Glomerular endothelial cell (primary cell): ENCODE measurements at regions not wholly inside any gene's neighbourhood (a gene's known extent, or its start where the extent isn't known, plus 50 kb on each side); places are given as distances from the start of the nearest gene placed in this dataset.
"Not testable (repeated sequence)": the region's sequence is repeated elsewhere in the genome, so short reads cannot be mapped to it uniquely, and the experiment has no call there.

Experiments
- DNase-seq: peaks from one replicate; pipeline ENCODE4 v3.0.0-alpha.2; 2011; ENCODE audit warnings: low read depth, low spot score; ENCODE audit errors: extremely low read depth

DNA sequence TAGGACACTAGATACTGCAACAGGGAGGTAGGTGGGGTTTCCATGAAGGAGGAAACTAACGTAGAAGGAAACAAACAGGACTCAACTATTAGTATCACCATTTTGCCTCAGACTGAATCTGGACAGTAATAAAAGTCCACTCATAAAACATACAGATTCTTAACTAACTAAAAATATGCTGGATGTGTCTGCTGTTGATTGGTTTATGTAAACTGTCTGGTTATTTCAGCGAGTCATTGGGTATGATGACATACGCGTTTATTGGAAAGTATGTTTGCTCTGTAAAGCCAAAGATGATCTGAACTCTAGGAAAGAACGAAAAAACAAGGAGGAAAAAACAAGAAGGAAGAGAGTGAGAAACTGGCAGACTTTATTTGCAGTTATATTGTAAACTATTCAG, 1816.1 kb upstream of the LRRTM1 start:
- DNase-seq, result no peak

DNA sequence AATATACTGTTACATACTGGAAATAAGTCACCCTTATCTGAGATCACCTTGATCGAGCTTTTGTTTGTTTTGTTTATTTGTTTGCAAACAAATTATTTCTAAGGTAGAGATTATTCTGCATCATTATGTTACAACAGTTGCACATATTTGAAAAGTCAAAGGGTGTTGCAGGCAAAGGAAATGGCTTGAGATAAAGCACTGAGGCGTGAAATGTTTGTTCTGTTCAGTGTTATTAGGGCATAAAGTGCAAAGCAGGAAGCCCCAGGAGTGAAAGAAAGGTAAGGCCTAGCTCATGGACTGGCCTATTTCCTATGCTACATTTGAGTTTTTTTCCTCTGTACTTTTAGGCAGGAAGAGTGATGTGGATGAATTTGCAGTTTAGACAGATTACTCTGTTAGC, 1815.6 kb upstream of the LRRTM1 start:
- DNase-seq, result no peak

DNA sequence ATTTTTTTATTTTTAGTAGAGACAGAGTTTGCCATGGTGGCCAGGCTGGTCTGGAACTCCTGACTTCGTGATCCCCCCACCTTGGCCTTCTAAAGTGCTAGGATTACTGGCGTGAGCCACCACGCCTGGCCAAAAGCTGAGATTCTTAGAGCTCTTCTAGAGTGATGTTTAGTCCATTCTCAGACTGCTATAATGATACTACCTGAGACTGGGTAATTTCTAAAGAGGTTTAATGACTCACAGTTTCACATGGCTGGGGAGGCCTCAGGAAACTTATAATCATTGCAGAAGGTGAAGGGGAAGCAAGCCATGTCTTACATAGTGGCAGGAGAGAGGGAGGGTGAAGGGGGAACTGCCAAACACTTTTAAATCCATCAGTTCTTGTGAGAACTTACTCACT, 1804.9 kb upstream of the LRRTM1 start:
- DNase-seq, result no peak

DNA sequence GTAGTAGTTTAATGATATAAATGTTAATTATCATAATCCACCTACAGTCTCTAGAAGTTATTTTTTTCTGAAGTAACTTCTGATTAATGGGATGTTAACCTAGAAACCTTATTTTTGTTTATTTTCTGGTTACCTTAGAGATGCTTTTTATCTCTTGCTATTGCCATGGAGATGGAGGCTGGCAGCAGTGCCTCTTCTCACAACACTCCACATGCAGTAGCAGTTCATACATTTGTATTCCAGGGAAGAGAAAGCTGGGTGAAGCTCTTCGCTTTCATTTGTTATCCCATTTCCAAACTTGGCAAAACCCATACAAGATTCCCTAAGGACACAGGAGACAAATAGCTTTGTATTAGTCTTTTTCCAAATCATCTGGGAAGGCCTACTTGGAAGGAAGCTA, 1794.1 kb upstream of the LRRTM1 start:
- no peak for DNase-seq

DNA sequence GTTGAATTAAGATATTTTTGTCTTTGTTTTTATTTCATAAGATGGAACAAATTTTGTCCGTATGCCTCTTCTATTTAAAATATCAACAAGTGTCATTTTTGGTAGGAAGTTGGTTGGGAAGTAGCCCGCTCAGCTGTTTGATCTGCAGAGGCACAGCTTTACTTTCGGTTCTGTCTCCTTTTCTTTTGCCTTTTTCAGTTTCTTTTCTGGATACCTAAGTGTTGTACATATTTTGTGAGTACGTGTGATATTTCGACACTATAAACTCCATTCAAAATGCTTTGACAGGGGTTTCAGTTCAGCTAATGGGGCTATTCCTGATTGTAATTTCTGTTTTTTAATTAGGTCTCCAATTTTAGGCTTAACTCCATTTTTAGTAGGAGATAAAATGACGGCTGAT, 1785.0 kb upstream of the LRRTM1 start:
- no peak for DNase-seq

DNA sequence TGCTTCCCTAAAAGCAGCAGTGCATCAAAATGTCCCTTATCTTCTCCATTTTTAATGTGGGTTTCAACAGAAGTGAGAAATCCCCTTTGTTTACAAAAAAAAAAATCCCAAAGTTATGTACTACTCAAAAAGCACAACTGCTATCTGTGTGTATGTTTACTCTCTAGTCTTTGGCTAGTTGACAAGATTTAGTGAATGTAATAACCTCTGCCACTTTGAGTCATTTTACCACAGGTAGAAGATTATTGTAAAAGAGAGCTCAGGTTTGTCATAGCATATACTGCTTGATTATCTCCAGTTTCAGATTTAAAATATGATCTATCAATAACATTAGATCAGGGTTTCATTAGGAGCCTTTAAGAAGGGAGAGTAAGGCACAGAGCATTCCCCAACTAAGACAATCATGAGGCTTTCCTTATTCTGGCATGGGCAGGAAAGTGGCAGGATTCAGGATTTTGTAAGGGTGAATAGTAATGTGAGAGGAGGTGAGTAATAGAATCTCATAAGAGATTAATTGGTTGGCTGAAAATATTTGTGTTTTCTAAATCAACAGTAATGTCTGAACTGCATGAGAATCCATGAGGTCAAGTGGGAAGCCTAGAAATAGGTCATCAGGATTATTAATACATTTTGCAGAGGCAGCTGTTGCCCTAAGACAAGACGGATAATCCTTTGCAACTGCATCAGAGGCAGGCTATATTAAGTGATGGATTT, 1780.3 kb upstream of the LRRTM1 start:
- DNase-seq, result no peak

DNA sequence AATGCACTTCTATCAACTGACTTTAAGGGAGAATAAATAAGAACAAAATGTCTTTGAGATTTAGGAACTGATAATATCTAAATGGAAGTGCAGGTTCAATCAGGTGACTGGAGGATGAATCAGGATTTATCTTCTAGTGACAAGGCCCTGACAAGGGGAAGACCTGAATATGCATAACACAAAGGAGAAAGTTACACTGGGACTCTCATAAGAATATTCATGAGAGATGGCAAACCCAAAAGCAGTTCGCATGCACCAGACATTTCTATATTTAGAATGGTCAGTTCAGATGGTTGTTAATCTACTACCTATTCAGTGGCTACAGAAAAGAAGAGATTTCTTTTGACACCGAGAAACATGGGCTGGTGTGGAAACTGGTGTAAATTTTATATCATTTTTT, 1771.3 kb upstream of the LRRTM1 start:
- DNase-seq, result no peak

DNA sequence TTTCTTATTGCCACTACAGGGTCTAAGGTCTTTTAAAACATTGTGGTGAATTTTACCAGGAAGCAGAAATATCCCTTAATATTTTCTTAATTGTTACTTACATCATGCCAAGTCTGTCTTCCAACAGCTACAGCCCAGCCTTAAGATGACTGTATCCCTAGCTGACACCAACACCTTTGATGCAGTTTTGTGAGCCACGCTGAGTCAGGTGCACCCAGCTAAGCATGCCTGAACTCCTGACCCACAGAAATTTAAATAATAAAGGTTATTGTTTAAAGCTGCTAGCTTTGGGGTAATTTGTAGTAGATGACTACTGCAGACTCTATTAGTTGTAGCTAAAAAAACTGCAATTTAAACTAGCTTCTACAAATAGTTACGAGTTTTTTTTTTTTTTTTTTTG, 1757.9 kb upstream of the LRRTM1 start:
- no peak for DNase-seq

DNA sequence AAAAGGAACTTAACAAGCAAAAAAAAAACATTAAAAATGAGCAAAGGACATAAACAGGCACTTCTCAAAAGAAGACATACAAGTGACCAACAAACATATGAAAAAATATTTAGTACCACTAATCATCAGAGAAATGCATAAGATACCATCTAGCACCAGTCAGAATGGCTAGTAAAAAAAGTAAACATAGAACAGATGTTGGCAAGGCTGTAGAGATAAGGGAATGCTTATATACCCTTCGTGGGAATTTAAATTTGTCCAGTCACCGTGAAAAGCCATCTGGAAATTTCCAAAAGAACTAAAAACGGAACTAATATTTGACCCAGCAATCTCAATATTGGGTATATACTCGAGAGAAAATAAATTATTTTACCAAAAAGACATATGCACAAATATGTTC, 1751.3 kb upstream of the LRRTM1 start:
- no peak for DNase-seq

DNA sequence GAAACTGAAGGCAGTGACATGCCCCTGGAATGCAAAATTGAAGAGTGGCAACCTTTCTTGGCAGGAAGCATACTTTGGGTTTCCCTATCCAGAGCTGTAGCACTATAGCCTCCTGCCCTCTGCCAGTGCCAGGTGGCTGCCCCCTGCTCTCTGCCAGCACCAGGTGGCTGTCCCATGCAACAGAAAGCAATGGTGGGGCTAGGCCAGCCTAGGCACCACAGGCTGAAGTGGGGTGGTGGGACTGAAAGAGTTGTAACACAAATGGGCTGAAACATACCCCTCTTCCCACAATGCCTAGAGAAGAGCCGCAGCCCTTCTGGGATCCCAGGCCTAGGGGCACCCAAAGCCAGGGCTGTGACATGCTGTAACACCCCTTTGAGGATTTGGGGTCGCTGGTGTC, 1739.3 kb upstream of the LRRTM1 start:
- DNase-seq, result no peak

DNA sequence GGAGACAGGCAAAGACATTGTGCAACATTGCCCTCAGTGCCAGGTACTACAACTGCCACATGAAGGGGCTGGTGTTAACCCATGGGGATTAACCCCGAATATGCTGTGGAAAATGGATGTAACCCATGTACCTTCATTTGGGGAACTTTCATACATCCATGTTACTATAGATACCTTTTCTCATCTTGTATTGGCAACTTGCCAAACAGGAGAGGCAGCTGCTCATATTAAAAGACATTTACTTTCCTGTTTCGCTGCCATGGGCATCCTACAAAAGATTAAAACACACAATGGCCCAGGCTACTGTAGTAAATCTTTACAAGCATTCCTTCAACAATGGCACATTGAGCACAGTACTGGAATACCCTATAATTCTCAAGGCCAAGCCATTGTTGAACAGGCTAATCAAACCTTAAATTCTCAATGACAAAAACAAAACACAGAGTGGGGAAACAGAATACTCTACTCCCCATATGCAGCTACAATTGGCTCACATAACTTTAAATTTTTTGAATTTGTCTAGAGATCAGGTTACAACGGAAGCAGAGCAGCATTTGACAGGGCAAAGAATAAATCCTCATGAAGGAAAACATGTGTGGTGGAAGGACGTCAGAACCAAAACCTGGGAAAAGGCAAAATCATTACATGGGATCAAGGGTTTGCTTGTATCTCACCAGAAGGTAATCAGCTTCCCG, 1723.5 kb upstream of the LRRTM1 start:
- DNase-seq, result no peak

DNA sequence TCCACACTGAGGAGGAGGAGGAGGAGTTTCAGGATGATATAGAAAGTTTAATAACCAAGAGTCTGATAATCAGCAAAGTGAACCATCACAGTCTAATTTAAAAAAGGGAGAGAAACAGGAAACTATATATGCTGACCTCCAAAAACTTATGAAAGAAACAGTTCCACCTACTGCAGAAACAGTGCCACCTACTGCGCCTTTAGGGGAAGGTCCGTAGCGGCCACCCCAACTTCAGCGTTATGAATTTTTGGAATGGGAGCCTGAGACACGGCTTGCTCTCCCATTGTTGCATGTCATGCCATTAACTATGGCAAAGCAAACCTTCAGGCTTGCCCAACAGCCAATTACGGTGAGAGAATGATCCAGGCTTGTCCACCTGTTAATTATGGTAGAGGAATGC, 1719.2 kb upstream of the LRRTM1 start:
- DNase-seq, result no peak

DNA sequence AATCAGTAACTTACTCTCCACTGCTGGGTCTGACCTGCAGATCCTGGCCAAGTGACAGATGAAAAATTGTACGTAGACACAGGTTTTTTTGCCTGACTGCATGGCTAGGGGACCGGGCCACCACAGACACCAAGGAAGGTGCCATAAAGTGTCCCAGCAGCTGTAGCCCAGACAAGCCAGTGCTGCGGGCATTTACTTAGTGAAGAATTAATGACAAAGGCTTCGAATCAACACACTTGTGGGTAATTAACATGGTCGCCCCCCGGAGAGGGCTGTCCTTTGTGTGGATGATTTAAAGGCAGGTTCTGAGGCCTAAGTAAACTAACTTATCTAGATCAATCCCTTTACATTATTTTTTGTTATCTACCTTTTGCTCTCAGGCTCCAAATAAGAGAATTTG, 1709.1 kb upstream of the LRRTM1 start:
- DNase-seq, result no peak

DNA sequence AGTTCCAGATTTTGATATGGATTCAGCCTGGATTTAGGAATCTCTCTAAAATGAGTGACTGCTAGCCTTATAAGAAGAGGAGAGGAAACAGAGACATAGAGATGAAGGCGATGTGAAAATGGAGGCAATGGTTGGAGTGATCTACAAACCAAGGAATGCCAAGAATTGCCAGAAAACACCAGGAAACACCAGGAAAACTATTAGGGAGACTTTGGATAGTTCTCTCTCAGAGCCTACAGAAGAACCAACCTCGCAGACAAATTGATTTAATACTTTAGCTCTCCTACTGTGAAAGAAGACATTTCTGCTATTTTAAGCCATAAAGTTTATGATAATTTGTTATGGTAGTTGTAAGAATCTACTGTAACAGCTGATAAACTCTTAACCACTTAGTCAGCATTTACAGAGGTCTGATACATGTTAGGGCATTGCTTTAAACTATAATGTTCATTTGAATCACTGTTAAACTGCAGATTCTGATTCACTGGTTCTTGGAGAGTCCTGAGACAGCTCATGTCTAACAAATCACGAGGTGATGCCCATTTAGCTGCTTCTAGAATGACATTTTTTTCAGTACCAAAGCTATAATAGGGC, 1702.6 kb upstream of the LRRTM1 start:
- no peak for DNase-seq

DNA sequence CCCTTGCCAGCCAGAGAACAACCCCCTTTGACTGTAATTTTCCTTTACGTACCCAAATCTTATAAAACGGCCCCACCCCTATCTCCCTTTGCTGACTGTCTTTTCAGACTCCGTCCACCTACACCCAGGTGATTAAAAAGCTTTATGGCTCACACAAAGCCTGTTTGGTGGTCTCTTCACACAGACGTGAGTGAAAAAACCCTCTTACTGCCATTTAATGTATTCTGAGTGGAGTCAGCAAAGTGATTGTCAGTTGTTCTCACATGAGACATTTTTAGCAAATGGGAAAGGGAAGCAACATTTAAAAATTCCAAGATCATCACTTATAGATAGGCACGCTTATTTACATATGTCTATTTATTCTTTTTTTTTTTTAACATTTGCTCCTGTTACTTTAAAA, 1701.3 kb upstream of the LRRTM1 start:
- not testable (repeated sequence) for DNase-seq

DNA sequence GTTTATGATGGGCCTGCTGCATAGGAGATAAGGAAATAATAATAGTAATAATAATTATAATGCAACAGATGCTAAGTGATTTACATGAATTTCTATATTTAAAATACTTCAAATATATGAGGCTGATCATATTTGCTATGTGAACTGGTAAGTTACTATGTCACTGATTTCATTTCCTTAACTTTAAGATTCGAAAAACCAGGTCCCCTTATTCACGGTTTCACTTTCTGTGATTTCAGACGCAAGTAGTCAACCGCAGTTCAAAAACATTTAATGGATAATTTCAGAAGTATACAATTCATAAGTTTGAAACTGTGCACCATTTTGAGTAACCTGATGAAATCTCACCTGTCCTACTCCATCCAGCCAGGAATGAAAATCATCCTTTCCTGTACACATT, 1697.1 kb upstream of the LRRTM1 start:
- DNase-seq, result no peak

DNA sequence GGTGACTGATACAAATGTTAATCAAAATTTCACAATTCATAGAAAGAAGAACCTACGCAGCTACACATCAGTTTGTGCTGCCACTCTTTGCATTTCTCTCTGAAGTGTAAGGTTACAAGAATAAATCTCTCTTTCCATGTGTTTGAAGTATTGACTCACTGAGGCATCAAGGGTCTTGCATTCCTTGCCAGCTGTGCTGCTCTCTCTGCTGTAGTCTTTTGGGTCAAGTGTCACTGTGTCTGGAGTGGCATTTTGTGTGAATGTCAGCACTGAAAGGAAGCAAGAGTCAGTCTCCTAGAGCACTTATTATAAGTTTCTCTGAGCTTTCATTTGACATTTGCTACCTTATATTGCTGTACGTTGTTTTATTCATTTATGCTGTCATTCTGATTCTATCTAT, 1696.1 kb upstream of the LRRTM1 start:
- no peak for DNase-seq

DNA sequence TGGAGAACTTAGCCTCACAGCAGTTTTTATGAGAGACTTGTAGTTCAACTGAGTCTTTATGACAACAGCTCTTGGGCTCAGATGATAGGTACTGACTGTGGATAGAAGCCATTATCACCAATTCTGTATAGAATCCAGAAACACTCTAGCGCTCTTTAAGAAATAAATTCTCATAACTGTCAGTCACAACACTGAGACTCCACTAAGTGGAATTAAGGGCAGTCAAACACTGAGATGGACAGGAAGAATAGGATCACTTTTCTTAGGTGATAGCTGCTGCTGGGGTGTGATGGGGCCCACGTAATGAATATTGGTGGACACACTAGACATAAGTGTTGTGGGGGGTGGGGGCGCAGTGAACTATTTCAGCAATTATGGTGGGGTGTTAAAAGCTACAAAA, 1691.8 kb upstream of the LRRTM1 start:
- DNase-seq, result no peak

DNA sequence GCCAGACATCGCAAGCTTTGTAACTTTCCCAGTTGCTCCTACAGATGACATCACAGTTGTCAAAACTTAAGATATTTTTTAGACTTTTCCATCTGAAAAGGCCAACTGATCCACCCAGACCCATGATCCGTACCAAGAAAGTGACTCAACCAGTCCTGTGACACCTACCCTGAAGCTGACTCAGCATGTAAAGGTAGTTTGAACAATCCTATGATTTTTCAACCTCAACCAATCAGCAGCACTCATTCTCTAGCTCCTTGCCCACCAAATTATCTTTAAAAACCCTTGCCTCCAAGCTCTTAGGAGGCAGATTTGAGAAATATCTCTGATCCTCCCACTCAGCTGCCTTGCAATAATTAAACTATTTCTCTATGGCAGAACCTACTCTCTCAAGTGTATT, 1686.7 kb upstream of the LRRTM1 start:
- DNase-seq, result no peak

DNA sequence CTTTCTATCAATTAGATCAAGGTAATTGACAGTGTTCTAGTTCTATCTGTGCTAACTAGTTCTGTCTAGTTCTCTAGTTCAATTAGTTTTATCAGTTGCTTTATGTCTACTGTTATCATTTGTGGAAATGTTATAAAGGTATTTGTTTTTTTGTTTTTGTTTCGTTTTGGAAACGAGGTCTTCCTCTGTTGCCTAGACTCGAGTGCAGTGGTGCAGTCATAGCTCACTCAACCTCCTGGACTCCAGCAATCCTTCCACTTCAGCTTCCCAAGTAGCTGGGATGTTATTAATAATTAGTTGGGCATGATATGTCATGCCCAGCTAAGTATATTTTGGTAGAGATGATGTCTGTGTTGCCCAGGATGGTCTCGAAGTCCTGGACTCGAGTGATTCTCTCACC, 1682.8 kb upstream of the LRRTM1 start:
- DNase-seq, result no peak

DNA sequence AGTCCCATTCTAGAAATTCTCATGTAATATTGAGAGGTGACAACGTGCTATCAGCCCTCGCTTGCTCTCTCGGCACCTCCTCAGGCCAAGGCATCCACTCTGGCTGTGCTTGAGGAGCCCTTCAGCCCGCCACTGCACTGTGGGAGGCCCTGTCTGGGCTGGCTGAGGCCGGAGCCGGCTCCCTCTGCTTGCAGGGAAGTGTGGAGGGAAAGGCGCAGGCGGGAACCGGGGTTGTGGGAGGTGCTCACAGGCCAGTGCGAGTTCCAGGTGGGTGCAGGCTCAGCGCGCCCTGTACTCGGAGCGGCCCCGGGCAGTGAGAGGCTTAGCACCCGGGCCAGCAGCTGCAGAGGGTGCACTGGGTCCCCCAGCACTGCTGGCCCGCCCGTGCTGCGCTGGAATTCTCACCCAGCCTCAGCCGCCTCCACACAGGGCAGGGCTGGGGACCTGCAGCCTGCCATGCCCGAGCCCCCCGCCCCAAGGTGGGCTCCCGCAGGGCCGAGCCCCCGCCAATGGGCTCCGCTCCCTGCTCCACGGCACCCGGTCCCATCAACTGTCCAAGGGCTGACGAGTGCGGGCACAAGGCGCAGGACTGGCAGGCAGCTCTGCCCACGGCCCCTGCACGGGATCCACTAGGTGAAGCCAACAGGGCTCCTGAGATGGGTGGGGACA, 1680.6 kb upstream of the LRRTM1 start:
- no peak for DNase-seq

DNA sequence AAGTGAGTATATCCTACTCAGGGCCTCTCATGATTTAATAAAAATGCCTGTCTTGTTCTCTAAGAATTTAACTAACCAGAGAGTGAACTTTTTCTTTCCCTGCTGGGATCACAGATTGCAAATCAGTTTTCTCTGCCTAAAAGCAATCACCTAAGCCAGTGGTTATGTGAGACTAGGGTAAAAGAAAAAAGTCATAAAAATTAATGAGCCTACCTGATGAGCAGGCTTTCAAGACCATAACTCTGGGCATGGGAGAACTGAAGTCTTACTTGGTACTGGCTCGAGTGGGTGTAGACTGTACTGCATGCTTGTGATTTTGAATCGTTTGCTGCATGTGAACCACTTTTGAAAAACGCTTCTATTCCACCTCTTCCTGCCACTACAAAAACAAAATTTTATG, 1677.0 kb upstream of the LRRTM1 start:
- no peak for DNase-seq
